HG03280 (cell line): ENCODE measurements at regions not wholly inside any gene's neighbourhood (a gene's known extent, or its start where the extent isn't known, plus 50 kb on each side); places are given as distances from the start of the nearest gene placed in this dataset.

ENCODE experiments used
- ATAC-seq: cut with Tn5 transposase; IDR thresholded peaks from one replicate; pipeline ENCODE4 v1.9.1; 2021; ENCODE audit warnings: mild to moderate bottlenecking, moderate library complexity; ENCODE audit not compliant: unreplicated experiment

DNA sequence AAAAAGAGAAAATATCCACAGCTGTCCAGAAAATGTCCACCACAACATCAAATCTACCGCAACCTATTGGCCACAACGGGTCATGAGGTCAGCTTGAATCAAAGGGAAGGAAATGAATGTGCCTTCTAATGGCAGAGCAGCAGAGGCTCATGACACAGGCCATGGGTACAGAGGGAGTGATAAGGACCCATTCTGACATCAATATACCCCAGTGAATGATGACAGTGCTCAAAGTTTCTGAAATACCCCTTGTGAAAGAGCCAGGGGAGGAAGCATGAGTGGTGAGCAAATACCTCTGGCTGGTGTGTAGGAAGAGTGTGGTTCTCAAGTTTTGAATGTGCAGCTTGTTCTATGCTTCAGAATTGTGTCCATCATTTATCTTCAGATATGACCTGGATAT lies 348.2 kb downstream of the IRX1 start:
- ATAC-seq: no peak

DNA sequence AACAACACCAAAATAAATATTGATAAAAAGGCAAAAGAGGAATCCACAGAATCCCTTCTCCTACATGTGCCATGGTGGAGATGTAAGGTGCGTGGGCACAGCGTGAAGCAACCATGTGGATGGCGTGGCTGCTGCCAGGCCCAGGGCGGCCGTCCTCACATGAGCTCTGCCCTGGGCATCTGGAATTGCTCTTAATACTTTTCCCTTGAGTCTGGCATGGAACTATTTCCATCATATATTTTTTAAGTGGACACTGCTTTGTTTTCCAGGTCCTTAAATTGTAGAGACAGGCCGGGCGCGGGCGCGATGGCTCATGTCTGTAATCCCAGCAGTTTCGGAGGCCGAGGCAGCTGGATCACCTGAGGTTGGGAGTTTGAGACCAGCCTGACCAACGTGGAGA lies 349.3 kb downstream of the IRX1 start:
- ATAC-seq: no peak

- ATAC-seq: no peak
Observed at GRCh38 chr5:3948838-3949237, 353.2 kb downstream of the IRX1 start.

- no peak for ATAC-seq
Observed at GRCh38 chr5:3954199-3954598, 358.6 kb downstream of the IRX1 start.

- ATAC-seq: no peak
Observed at GRCh38 chr5:3954633-3955032, 359.0 kb downstream of the IRX1 start.

- ATAC-seq: no peak
Observed at GRCh38 chr5:3957658-3958057, 362.0 kb downstream of the IRX1 start.

- no peak for ATAC-seq
Observed at GRCh38 chr5:3958389-3958788, 362.8 kb downstream of the IRX1 start.

GRCh38 chr5:3962113-3962512 lies 366.5 kb downstream of the IRX1 start:
- no peak for ATAC-seq

- ATAC-seq: no peak
Observed at GRCh38 chr5:3963652-3964051, 368.0 kb downstream of the IRX1 start.

DNA sequence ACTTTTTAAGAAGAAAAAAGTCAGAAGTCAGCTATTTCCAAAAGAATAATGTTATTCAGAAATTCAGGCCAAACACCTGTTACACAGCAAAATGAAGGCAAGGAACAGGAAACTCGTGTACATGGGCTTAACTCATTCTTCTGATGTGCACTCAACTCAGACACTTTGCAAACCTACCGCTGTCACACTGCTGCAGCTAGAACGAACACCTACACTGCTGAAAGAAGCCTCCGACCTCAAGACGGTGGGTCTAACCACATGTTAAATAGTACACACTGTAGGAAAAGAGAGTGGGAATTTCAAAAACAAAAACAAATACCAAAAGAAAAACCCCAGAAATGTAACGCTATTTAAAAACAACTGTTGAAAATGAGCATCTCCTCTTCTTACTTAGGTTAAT lies 384.5 kb downstream of the IRX1 start:
- no peak for ATAC-seq

GRCh38 chr5:3987867-3988266 lies 392.2 kb downstream of the IRX1 start:
- no peak for ATAC-seq

GRCh38 chr5:3993856-3994473 lies 398.3 kb downstream of the IRX1 start:
- no peak for ATAC-seq

GRCh38 chr5:3994628-3995027 lies 399.0 kb downstream of the IRX1 start:
- ATAC-seq: no peak

- ATAC-seq: no peak
Observed at GRCh38 chr5:3995954-3996619, 400.5 kb downstream of the IRX1 start.

DNA sequence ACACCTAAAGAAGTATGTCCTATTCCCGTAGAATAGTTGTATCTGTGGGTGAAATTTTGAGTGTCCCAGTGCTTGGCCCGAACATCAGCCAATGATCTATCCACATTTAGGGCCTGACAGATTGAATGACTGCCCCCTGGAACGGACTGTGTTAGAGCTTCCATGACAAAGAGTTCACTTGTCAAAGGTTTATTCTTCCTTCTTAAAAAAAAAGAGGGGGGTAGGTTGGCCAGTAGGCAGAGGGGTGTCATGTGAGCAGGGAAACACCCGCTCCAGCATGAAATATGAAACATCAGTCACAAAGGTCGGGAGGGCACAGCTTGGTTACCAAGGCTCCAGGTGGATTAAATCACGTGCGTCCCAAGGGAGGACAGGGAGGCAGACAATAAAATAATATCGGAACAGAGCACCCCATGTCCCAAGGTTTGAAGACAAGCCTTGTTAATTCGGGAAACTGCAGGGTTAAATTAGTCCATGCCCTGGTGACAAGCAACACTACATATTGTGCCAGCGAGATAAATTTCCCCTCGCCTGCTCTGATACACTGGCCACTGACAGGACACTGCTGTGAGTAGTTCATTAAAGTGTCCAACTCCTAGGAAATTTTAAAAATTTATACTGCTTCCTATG lies 401.2 kb downstream of the IRX1 start:
- no peak for ATAC-seq

- ATAC-seq: no peak
Observed at GRCh38 chr5:3997670-3998069, 402.0 kb downstream of the IRX1 start.

- ATAC-seq: no peak
Observed at GRCh38 chr5:3999929-4000328, 404.3 kb downstream of the IRX1 start.

- no peak for ATAC-seq
Observed at GRCh38 chr5:4001004-4001403, 405.4 kb downstream of the IRX1 start.

DNA sequence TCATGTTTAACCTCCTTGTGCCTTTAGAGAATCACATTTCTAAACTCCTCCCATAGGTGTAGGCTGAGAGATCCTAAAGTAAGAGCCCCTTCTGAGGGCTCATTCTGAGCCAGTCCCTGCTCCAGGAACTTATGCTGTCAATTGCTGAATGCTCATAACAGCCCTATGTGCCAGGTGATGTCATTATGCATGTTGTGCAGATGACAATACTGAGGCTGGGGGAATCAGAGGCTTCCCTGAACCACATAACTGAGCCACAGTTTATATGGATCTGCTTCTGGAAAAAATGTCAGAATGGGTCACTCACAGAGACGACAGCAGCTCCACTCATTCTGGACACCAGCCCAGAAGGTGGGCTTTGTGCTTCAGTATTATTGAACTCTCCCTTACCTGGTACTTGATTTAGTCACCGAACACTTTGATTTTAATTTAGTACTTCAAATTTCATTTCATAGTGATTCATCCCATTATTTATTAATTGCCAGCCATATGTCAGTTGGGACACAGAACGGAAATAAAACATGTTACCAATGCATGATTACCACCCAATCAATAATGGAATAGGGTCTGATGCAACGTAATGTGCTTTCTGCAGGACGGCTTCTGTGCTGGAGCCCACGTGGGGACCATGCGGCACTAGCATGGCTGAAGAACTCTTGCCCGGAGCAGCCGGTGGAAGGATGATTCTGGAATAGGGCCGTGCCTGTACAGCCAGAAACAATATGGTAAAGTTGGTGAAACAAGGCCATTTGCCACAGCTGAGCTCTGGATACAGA lies 406.3 kb downstream of the IRX1 start:
- ATAC-seq: no peak

- no peak for ATAC-seq
Observed at GRCh38 chr5:4005335-4005734, 409.7 kb downstream of the IRX1 start.

- ATAC-seq: no peak
Observed at GRCh38 chr5:4007001-4007400, 411.4 kb downstream of the IRX1 start.

- no peak for ATAC-seq
Observed at GRCh38 chr5:4011943-4012342, 416.3 kb downstream of the IRX1 start.
